Lung (tissue), 11 donors: ENCODE measurements at regions not wholly inside any gene's neighbourhood (a gene's known extent, or its start where the extent isn't known, plus 50 kb on each side); places are given as distances from the start of the nearest gene placed in this dataset.

ENCODE experiments used
- ATAC-seq: fragments of 200-7000 bp; cut with Tn5 transposase; one replicate; pipeline ENCODE4 v1.9.1; 2020; ENCODE audit warnings: moderate number of reproducible peaks; ENCODE audit not compliant: insufficient read depth, low FRiP score
- DNase-seq, 3 donors: peaks; one replicate each; pipeline ENCODE4 v3.0.0-alpha.2; 2013 to 2017
- H3K27ac ChIP-seq, 2 donors: one replicate each; pipeline ENCODE4 v1.5.1; 2013; ENCODE audit warnings: mild to moderate bottlenecking in 2 of 2, moderate library complexity in 2 of 2, control low read depth in 1 of 2, inconsistent platforms in 1 of 2, low read depth in 1 of 2, low read length in 1 of 2
- H3K27me3 ChIP-seq, 3 donors: one replicate each; pipeline ENCODE4 v1.5.1; 2013; ENCODE audit warnings: low read length in 2 of 3; ENCODE audit not compliant: control insufficient read depth in 3 of 3, insufficient read depth in 3 of 3
- H3K36me3 ChIP-seq, 4 donors: one replicate each; pipeline ENCODE4 v1.5.1; 2013; ENCODE audit warnings: low read length in 4 of 4, mild to moderate bottlenecking in 1 of 4, moderate library complexity in 1 of 4; ENCODE audit not compliant: control insufficient read depth in 4 of 4, insufficient read depth in 4 of 4
- H3K4me1 ChIP-seq, 5 donors: one replicate each; pipeline ENCODE4 v1.5.1; 2013; ENCODE audit warnings: low read length in 5 of 5, mild to moderate bottlenecking in 2 of 5, moderate library complexity in 1 of 5; ENCODE audit not compliant: control insufficient read depth in 5 of 5, insufficient read depth in 5 of 5
- H3K4me3 ChIP-seq: one replicate; pipeline ENCODE4 v1.5.1; 2013; ENCODE audit warnings: mild to moderate bottlenecking, control low read depth, moderate library complexity
- H3K9ac ChIP-seq, 2 donors: one replicate each; pipeline ENCODE4 v1.5.1; 2013; ENCODE audit warnings: low read length in 2 of 2, control low read depth in 1 of 2; ENCODE audit not compliant: insufficient read depth in 1 of 2
- H3K9me3 ChIP-seq, 4 donors: one replicate each; pipeline ENCODE4 v1.5.1; 2013; ENCODE audit warnings: low read length in 3 of 4, mild to moderate bottlenecking in 1 of 4, moderate library complexity in 1 of 4; ENCODE audit not compliant: control insufficient read depth in 4 of 4, insufficient read depth in 3 of 4
- CTCF ChIP-seq: IDR thresholded peaks from 2 replicates; pipeline ENCODE4 v1.5.1; 2012; ENCODE audit warnings: mild to moderate bottlenecking; ENCODE audit errors: control extremely low read depth, extremely low read depth
- WGBS, 2 donors: extraction: QIAGEN DNeasy Blood & Tissue Kit; methylation state at CpG; one replicate each; pipeline ENCODE4 v1.1.7; 2013; 5-methylcytosine and 5-hydroxymethylcytosine counted together
- donor health status: control.
- donor health status: control.
- donor health status: Bipolar disorder and iron deficiency.
- donor health status: healthy.
- donor health status: DM: yes; HTN: yes; CAD: no.

GRCh38 chr3:178195824-178196223, 340.4 kb upstream of the KCNMB2 start:
- H3K36me3 ChIP-seq: no peaks in the 10 kb centered on the region
- no peak overlapping the region for H3K4me3 ChIP-seq
- WGBS, 2 donors: 72 to 78% methylated on average over 2 of the region's 2 CpGs
- no peak for ATAC-seq
- no peak overlapping the region for H3K9ac ChIP-seq
- H3K27me3 ChIP-seq: no peaks in the 10 kb centered on the region
- H3K9me3 ChIP-seq: no peaks in the 10 kb centered on the region
- peaks cover 0 to 12% (median 4%) of the 10 kb centered on the region in 5 donors for H3K4me1 ChIP-seq
- DNase-seq: no peak
- no peak for TF ChIP-seq CTCF
- H3K27ac ChIP-seq: no peak overlapping the region

GRCh38 chr3:178198329-178198728, 337.9 kb upstream of the KCNMB2 start:
- Histone ChIP-seq H3K36me3 (no peaks in the 10 kb centered on the region), H3K4me1 (peaks cover 0 to 12% (median 6%) of the 10 kb centered on the region in 5 donors)
- 81 to 88% methylated on average over 1 of the region's 1 CpG for WGBS, 2 donors

GRCh38 chr3:178200316-178200715, 335.9 kb upstream of the KCNMB2 start:
- TF ChIP-seq CTCF: no peak

More at GRCh38 chr3:178198329-178198728, 337.9 kb upstream of the KCNMB2 start:
- H3K9ac ChIP-seq: no peak overlapping the region
- H3K4me3 ChIP-seq: no peak overlapping the region
- DNase-seq (no peak), ATAC-seq (no peak)
- H3K27me3 ChIP-seq: no peaks in the 10 kb centered on the region
- no peaks in the 10 kb centered on the region for H3K9me3 ChIP-seq
- H3K27ac ChIP-seq: no peak overlapping the region
- TF ChIP-seq CTCF: no peak

GRCh38 chr3:178201714-178202113, 334.5 kb upstream of the KCNMB2 start:
- no peak for TF ChIP-seq CTCF
- WGBS, 2 donors: 90 to 96% methylated on average over 1 of the region's 1 CpG
- DNase-seq (no peak), ATAC-seq (no peak)
- H3K27me3 ChIP-seq: no peaks in the 10 kb centered on the region
- H3K4me1 ChIP-seq: peaks cover 0 to 9% (median 5%) of the 10 kb centered on the region in 5 donors
- H3K9ac ChIP-seq: no peak overlapping the region
- no peaks in the 10 kb centered on the region for H3K9me3 ChIP-seq
- H3K36me3 ChIP-seq: no peaks in the 10 kb centered on the region
- no peak overlapping the region for H3K4me3 ChIP-seq
- no peak overlapping the region for H3K27ac ChIP-seq

More at GRCh38 chr3:178200316-178200715, 335.9 kb upstream of the KCNMB2 start:
- Histone ChIP-seq H3K36me3 (no peaks in the 10 kb centered on the region), H3K9ac (no peak overlapping the region), H3K4me3 (no peak overlapping the region), H3K9me3 (no peaks in the 10 kb centered on the region), H3K27me3 (no peaks in the 10 kb centered on the region), H3K4me1 (peaks cover 0 to 12% (median 5%) of the 10 kb centered on the region in 5 donors), H3K27ac (no peak overlapping the region)
- DNase-seq: no peak
- WGBS, 2 donors: 95 to 98% methylated on average over 5 of the region's 5 CpGs
- no peak for ATAC-seq
